Thyroid gland (tissue), 4 donors: ENCODE measurements at regions not wholly inside any gene's neighbourhood (a gene's known extent, or its start where the extent isn't known, plus 50 kb on each side); places are given as distances from the start of the nearest gene placed in this dataset.

ENCODE experiments used
- DNase-seq, 2 donors: peaks; one replicate each; pipeline ENCODE4 v3.0.0-alpha.2; 2019
- H3K27ac ChIP-seq, 3 donors: fragments of 200-600 bp; sonication (generic); 1 replicate in 2 of 3; 2 replicates in 1 of 3; pipeline ENCODE4 v1.5.1; 2016 to 2019; ENCODE audit warnings: mild to moderate bottlenecking in 1 of 3, moderate library complexity in 1 of 3
- H3K27me3 ChIP-seq: fragments of 200-600 bp; sonication (generic); one replicate; pipeline ENCODE4 v1.5.1; 2019
- H3K36me3 ChIP-seq, 2 donors: fragments of 200-600 bp; sonication (generic); one replicate each; pipeline ENCODE4 v1.5.1; 2016 to 2019
- H3K4me1 ChIP-seq, 2 donors: fragments of 200-600 bp; sonication (generic); one replicate each; pipeline ENCODE4 v1.5.1; 2017 to 2019
- H3K4me3 ChIP-seq, 3 donors: fragments of 200-600 bp; sonication (generic); replicated peaks in 1 of 3; 1 replicate in 2 of 3; 2 replicates in 1 of 3; pipeline ENCODE4 v1.5.1; 2016; ENCODE audit warnings: mild to moderate bottlenecking in 1 of 3
- H3K9me3 ChIP-seq: fragments of 200-600 bp; sonication (generic); one replicate; pipeline ENCODE4 v1.5.1; 2017
- CTCF ChIP-seq, 6 experiments: fragments of 200-600 bp in 3 of 6; fragments of 450-650 bp in 3 of 6; sonication (generic) in 3 of 6; IDR thresholded peaks; one replicate each; pipeline ENCODE4 v1.5.1; 2016 to 2019; ENCODE audit warnings: antibody characterized with exemption in 6 of 6, mild to moderate bottlenecking in 2 of 6, inconsistent platforms in 1 of 6, moderate library complexity in 1 of 6
- POLR2A ChIP-seq, 2 donors: fragments of 450-650 bp; IDR thresholded peaks; one replicate each; pipeline ENCODE4 v1.6.1; 2017; ENCODE audit warnings: antibody characterized with exemption in 2 of 2, mild to moderate bottlenecking in 2 of 2, moderate library complexity in 1 of 2
- WGBS, 2 donors: methylation state at CpG; one replicate each; pipeline ENCODE4 v1.1.5; 2017; 5-methylcytosine and 5-hydroxymethylcytosine counted together
- intact Hi-C: fragments of 100-400 bp; cut with DNase I; formaldehyde crosslinking; loops from one replicate; pipeline ENCODE4 v1.15.1; 2023

- H3K27ac ChIP-seq = no peak overlapping the region
- WGBS, 2 donors = 93 to 94% methylated on average over 4 of the region's 4 CpGs
- DNase-seq = no peak
- no peaks in the 10 kb centered on the region for H3K27me3 ChIP-seq
- H3K9me3 ChIP-seq = no peaks in the 10 kb centered on the region
- H3K36me3 ChIP-seq = no peaks in the 10 kb centered on the region
- H3K4me3 ChIP-seq = no peak overlapping the region
- H3K4me1 ChIP-seq = no peaks in the 10 kb centered on the region
- no peak for TF ChIP-seq POLR2A (IDR thresholded peaks at IDR 0.05)
- TF ChIP-seq CTCF (IDR thresholded peaks at IDR 0.05) = no peak
- intact Hi-C loops = no loop called here
Measured at GRCh38 chr4:184921456-184921855, 95.7 kb upstream of the ACSL1 start.

GRCh38 chr4:184922301-184922700 lies 96.0 kb upstream of the HELT start:
- TF ChIP-seq POLR2A (IDR thresholded peaks at IDR 0.05) (no peak), CTCF (IDR thresholded peaks at IDR 0.05) (no peak)
- intact Hi-C loops = no loop called here
- no peaks in the 10 kb centered on the region for H3K27me3 ChIP-seq
- DNase-seq = no peak
- H3K36me3 ChIP-seq = no peaks in the 10 kb centered on the region
- H3K4me3 ChIP-seq = no peak overlapping the region
- no peaks in the 10 kb centered on the region for H3K4me1 ChIP-seq
- H3K27ac ChIP-seq = no peak overlapping the region
- 91 to 96% methylated on average over 3 of the region's 3 CpGs for WGBS, 2 donors
- H3K9me3 ChIP-seq = no peaks in the 10 kb centered on the region

- Histone ChIP-seq H3K9me3 (no peaks in the 10 kb centered on the region), H3K4me3 (no peak overlapping the region), H3K27me3 (no peaks in the 10 kb centered on the region), H3K27ac (no peak overlapping the region), H3K36me3 (no peaks in the 10 kb centered on the region), H3K4me1 (no peaks in the 10 kb centered on the region)
- TF ChIP-seq CTCF (IDR thresholded peaks at IDR 0.05) (no peak), POLR2A (IDR thresholded peaks at IDR 0.05) (no peak)
- 82 to 91% methylated on average over 2 of the region's 2 CpGs for WGBS, 2 donors
- intact Hi-C loops = no loop called here
- no peak for DNase-seq
Measured at GRCh38 chr4:184924516-184924915, 93.8 kb upstream of the HELT start.

- Histone ChIP-seq H3K4me3 (no peak overlapping the region), H3K27me3 (no peaks in the 10 kb centered on the region), H3K27ac (no peak overlapping the region), H3K4me1 (no peaks in the 10 kb centered on the region), H3K9me3 (no peaks in the 10 kb centered on the region), H3K36me3 (no peaks in the 10 kb centered on the region)
- no peak for TF ChIP-seq POLR2A (IDR thresholded peaks at IDR 0.05)
- no peak for TF ChIP-seq CTCF (IDR thresholded peaks at IDR 0.05)
- no peak for DNase-seq
- 93 to 97% methylated on average over 8 of the region's 8 CpGs for WGBS, 2 donors
- intact Hi-C loops = no loop called here
Measured at GRCh38 chr4:184929476-184929875, 88.8 kb upstream of the HELT start.

GRCh38 chr4:184930026-184930425 lies 88.3 kb upstream of the HELT start:
- DNase-seq = no peak
- H3K4me3 ChIP-seq = no peak overlapping the region
- H3K27ac ChIP-seq = no peak overlapping the region
- no peaks in the 10 kb centered on the region for H3K36me3 ChIP-seq
- intact Hi-C loops = no loop called here
- no peaks in the 10 kb centered on the region for H3K9me3 ChIP-seq
- no peaks in the 10 kb centered on the region for H3K4me1 ChIP-seq
- no peak for TF ChIP-seq POLR2A (IDR thresholded peaks at IDR 0.05)
- TF ChIP-seq CTCF (IDR thresholded peaks at IDR 0.05) = no peak
- no peaks in the 10 kb centered on the region for H3K27me3 ChIP-seq
